Neural cell (in vitro differentiated cells): ENCODE measurements at regions not wholly inside any gene's neighbourhood (a gene's known extent, or its start where the extent isn't known, plus 50 kb on each side); places are given as distances from the start of the nearest gene placed in this dataset.
"Not testable (repeated sequence)": the region's sequence is repeated elsewhere in the genome, so short reads cannot be mapped to it uniquely, and the experiment has no call there.

ENCODE experiments used
- H2AFZ ChIP-seq: fragments of 200-600, 300-800 bp; sonication (generic), shearing (Covaris generic); 2 replicates; pipeline ENCODE4 v1.6.0; 2014; ENCODE audit warnings: low read depth, mild to moderate bottlenecking, antibody characterized with exemption, low read length, moderate library complexity
- H3F3A ChIP-seq: fragments of 200-600 bp; shearing (Covaris generic); 2 replicates; pipeline ENCODE4 v1.6.1; 2016; ENCODE audit warnings: mild to moderate bottlenecking, moderate library complexity, mixed read lengths, antibody characterized with exemption, low read length; ENCODE audit not compliant: insufficient read depth, poor library complexity, severe bottlenecking
- H3K27ac ChIP-seq: fragments of 200-600, 300-800 bp; sonication (generic), shearing (Covaris generic); 2 replicates; pipeline ENCODE4 v1.5.1; 2014; ENCODE audit warnings: mild to moderate bottlenecking, low read length, moderate library complexity
- H3K27me3 ChIP-seq: fragments of 300-800, 200-600 bp; sonication (generic), shearing (Covaris generic); 2 replicates; pipeline ENCODE4 v1.6.0; 2014; ENCODE audit warnings: mild to moderate bottlenecking, low read depth, low read length, moderate library complexity; ENCODE audit not compliant: insufficient read depth
- H3K36me3 ChIP-seq: fragments of 300-800, 200-600 bp; sonication (generic), shearing (Covaris generic); 2 replicates; pipeline ENCODE4 v1.5.1; 2014; ENCODE audit warnings: mild to moderate bottlenecking, antibody characterized with exemption, low read length, moderate library complexity; ENCODE audit not compliant: insufficient read depth
- H3K4me2 ChIP-seq: fragments of 300-800, 200-600 bp; sonication (generic), shearing (Covaris generic); 2 replicates; pipeline ENCODE4 v1.6.0; 2014; ENCODE audit warnings: mild to moderate bottlenecking, low read length
- H3K4me3 ChIP-seq: fragments of 300-800, 200-600 bp; sonication (generic), shearing (Covaris generic); 2 replicates; pipeline ENCODE4 v1.5.1; 2014; ENCODE audit warnings: mild to moderate bottlenecking, low read length, moderate library complexity
- H3K79me2 ChIP-seq: fragments of 200-600 bp; shearing (Covaris generic); replicated peaks from 2 replicates; pipeline ENCODE4 v1.6.0; 2014; ENCODE audit warnings: mild to moderate bottlenecking, low read length, moderate library complexity; ENCODE audit not compliant: insufficient read depth
- H3K9ac ChIP-seq: fragments of 300-800, 200-600 bp; sonication (generic), shearing (Covaris generic); 2 replicates; pipeline ENCODE4 v1.6.1; 2016; ENCODE audit warnings: mild to moderate bottlenecking, low read length, mixed read lengths
- H3K9me2 ChIP-seq: fragments of 200-600 bp; shearing (Covaris generic); 2 replicates; pipeline ENCODE4 v1.6.1; 2016; ENCODE audit warnings: mild to moderate bottlenecking, low read length, mixed read lengths; ENCODE audit not compliant: insufficient read depth
- H3K9me3 ChIP-seq: fragments of 200-600, 300-800 bp; sonication (generic), shearing (Covaris generic); 2 replicates; pipeline ENCODE4 v1.6.1; 2016; ENCODE audit warnings: mild to moderate bottlenecking, mixed run types, low read length, moderate library complexity, mixed read lengths
- H4K20me1 ChIP-seq: fragments of 200-600 bp; shearing (Covaris generic); 2 replicates; pipeline ENCODE4 v1.6.1; 2016; ENCODE audit warnings: mild to moderate bottlenecking, mixed run types; ENCODE audit not compliant: insufficient read depth
- EP300 ChIP-seq: fragments of 450-650 bp; conservative IDR thresholded peaks from 2 replicates; pipeline ENCODE4 v1.6.1; 2014; ENCODE audit warnings: antibody characterized with exemption, mild to moderate bottlenecking, moderate library complexity; ENCODE audit not compliant: poor library complexity, severe bottlenecking
- EZH2 ChIP-seq: fragments of 200-600, 300-800 bp; shearing (Covaris generic), sonication (generic); IDR thresholded peaks from 2 replicates; pipeline ENCODE4 v1.6.1; 2014; ENCODE audit warnings: antibody characterized with exemption, low read length, borderline replicate concordance, mild to moderate bottlenecking; ENCODE audit not compliant: insufficient read depth, poor library complexity, severe bottlenecking
- MXI1 ChIP-seq: fragments of 450-650 bp; conservative IDR thresholded peaks from 2 replicates; pipeline ENCODE4 v1.6.1; 2014; ENCODE audit warnings: antibody characterized with exemption, mild to moderate bottlenecking; ENCODE audit not compliant: poor library complexity, severe bottlenecking
- POLR2AphosphoS5 ChIP-seq: IDR thresholded peaks from 2 replicates; pipeline ENCODE4 v1.6.1; 2012
- RAD21 ChIP-seq: fragments of 450-650 bp; conservative IDR thresholded peaks from 2 replicates; pipeline ENCODE4 v1.6.1; 2014; ENCODE audit warnings: antibody characterized with exemption, mild to moderate bottlenecking, moderate library complexity
- SMC3 ChIP-seq: fragments of 450-650 bp; conservative IDR thresholded peaks from 2 replicates; pipeline ENCODE4 v1.6.1; 2014; ENCODE audit warnings: antibody characterized with exemption, mild to moderate bottlenecking, moderate library complexity; ENCODE audit not compliant: poor library complexity
- TAF1 ChIP-seq: IDR thresholded peaks from 2 replicates; pipeline ENCODE4 v1.6.1; 2012; ENCODE audit warnings: low read depth
- TF ChIP-seq, protein P1 (sequence below): fragments of 450-650 bp; IDR thresholded peaks from 2 replicates; pipeline ENCODE4 v1.5.1; 2014; ENCODE audit warnings: antibody characterized with exemption, mild to moderate bottlenecking, moderate library complexity; ENCODE audit not compliant: poor library complexity, severe bottlenecking
- TF ChIP-seq, protein P2 (sequence below): IDR thresholded peaks from 2 replicates; pipeline ENCODE4 v1.6.1; 2012; ENCODE audit warnings: borderline replicate concordance

GRCh38 chr11:90698238-90698637 is 475.4 kb upstream of the CHORDC1 start:
- Histone ChIP-seq H3K27ac (no peak overlapping the region), H3K9me2 (no peaks in the 10 kb centered on the region), H4K20me1 (no peaks in the 10 kb centered on the region), H3K4me3 (no peak overlapping the region), H3K27me3 (no peaks in the 10 kb centered on the region), H3K4me2 (no peak overlapping the region), H2AFZ (no peak overlapping the region), H3K9ac (no peak overlapping the region), H3K36me3 (no peaks in the 10 kb centered on the region), H3F3A (no peaks in the 10 kb centered on the region), H3K79me2 (no peaks in the 10 kb centered on the region), H3K9me3 (no peaks in the 10 kb centered on the region)
- TF ChIP-seq, protein P1, sequence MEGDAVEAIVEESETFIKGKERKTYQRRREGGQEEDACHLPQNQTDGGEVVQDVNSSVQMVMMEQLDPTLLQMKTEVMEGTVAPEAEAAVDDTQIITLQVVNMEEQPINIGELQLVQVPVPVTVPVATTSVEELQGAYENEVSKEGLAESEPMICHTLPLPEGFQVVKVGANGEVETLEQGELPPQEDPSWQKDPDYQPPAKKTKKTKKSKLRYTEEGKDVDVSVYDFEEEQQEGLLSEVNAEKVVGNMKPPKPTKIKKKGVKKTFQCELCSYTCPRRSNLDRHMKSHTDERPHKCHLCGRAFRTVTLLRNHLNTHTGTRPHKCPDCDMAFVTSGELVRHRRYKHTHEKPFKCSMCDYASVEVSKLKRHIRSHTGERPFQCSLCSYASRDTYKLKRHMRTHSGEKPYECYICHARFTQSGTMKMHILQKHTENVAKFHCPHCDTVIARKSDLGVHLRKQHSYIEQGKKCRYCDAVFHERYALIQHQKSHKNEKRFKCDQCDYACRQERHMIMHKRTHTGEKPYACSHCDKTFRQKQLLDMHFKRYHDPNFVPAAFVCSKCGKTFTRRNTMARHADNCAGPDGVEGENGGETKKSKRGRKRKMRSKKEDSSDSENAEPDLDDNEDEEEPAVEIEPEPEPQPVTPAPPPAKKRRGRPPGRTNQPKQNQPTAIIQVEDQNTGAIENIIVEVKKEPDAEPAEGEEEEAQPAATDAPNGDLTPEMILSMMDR = no peak
- TF ChIP-seq SMC3 (no peak), RAD21 (no peak), MXI1 (no peak), TAF1 (no peak), EP300 (no peak), POLR2AphosphoS5 (no peak), EZH2 (no peak)
- TF ChIP-seq, protein P2, sequence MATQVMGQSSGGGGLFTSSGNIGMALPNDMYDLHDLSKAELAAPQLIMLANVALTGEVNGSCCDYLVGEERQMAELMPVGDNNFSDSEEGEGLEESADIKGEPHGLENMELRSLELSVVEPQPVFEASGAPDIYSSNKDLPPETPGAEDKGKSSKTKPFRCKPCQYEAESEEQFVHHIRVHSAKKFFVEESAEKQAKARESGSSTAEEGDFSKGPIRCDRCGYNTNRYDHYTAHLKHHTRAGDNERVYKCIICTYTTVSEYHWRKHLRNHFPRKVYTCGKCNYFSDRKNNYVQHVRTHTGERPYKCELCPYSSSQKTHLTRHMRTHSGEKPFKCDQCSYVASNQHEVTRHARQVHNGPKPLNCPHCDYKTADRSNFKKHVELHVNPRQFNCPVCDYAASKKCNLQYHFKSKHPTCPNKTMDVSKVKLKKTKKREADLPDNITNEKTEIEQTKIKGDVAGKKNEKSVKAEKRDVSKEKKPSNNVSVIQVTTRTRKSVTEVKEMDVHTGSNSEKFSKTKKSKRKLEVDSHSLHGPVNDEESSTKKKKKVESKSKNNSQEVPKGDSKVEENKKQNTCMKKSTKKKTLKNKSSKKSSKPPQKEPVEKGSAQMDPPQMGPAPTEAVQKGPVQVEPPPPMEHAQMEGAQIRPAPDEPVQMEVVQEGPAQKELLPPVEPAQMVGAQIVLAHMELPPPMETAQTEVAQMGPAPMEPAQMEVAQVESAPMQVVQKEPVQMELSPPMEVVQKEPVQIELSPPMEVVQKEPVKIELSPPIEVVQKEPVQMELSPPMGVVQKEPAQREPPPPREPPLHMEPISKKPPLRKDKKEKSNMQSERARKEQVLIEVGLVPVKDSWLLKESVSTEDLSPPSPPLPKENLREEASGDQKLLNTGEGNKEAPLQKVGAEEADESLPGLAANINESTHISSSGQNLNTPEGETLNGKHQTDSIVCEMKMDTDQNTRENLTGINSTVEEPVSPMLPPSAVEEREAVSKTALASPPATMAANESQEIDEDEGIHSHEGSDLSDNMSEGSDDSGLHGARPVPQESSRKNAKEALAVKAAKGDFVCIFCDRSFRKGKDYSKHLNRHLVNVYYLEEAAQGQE = no peak

GRCh38 chr11:90675496-90675895 is 452.6 kb upstream of the CHORDC1 start:
- not testable (repeated sequence) for H3K9me2 ChIP-seq, H3K36me3 ChIP-seq, H3K27ac ChIP-seq

GRCh38 chr11:90669094-90669493 is 446.2 kb upstream of the CHORDC1 start:
- Histone ChIP-seq H3K9me2 (no peaks in the 10 kb centered on the region), H3K36me3 (no peaks in the 10 kb centered on the region), H3K27me3 (no peaks in the 10 kb centered on the region), H3K79me2 (no peaks in the 10 kb centered on the region), H2AFZ (no peak overlapping the region), H4K20me1 (no peaks in the 10 kb centered on the region), H3K9me3 (no peaks in the 10 kb centered on the region), H3K27ac (no peak overlapping the region), H3F3A (no peaks in the 10 kb centered on the region), H3K9ac (no peak overlapping the region), H3K4me2 (no peak overlapping the region), H3K4me3 (no peak overlapping the region)
- no peak for TF ChIP-seq TAF1
- no peak for TF ChIP-seq EZH2
- no peak for TF ChIP-seq POLR2AphosphoS5
- no peak for TF ChIP-seq RAD21
- TF ChIP-seq SMC3 = no peak
- TF ChIP-seq, protein P2 = no peak
- TF ChIP-seq, protein P1 = no peak
- TF ChIP-seq EP300 = no peak
- no peak for TF ChIP-seq MXI1

More at GRCh38 chr11:90675496-90675895, 452.6 kb upstream of the CHORDC1 start:
- H3K4me3 ChIP-seq, H2AFZ ChIP-seq, H4K20me1 ChIP-seq, H3K27me3 ChIP-seq, H3F3A ChIP-seq, H3K4me2 ChIP-seq, H3K9me3 ChIP-seq, H3K9ac ChIP-seq, H3K79me2 ChIP-seq: not testable (repeated sequence)
